Activated CD4-positive, alpha-beta T cell treated with anti-CD3 and anti-CD28 coated beads, Interleukin-2, amount 50 U/mL, for 4 hours (primary cell): ENCODE measurements at regions not wholly inside any gene's neighbourhood (a gene's known extent, or its start where the extent isn't known, plus 50 kb on each side); places are given as distances from the start of the nearest gene placed in this dataset.

ENCODE experiments used
- DNase-seq, 2 experiments: peaks; one replicate each; pipeline ENCODE4 v3.0.0-alpha.2; 2020

- DNase-seq, result no peak
These were observed 185.2 kb upstream of the IL12A start for GRCh38 chr3:159803459-159803858.

- no peak for DNase-seq
These were observed 183.8 kb upstream of the IL12A start for GRCh38 chr3:159804726-159805410.

- DNase-seq, result no peak
These were observed 183.2 kb upstream of the IL12A start for GRCh38 chr3:159805411-159805772.

- DNase-seq, result no peak
These were observed 182.2 kb upstream of the IL12A start for GRCh38 chr3:159806412-159806811.

- DNase-seq, result no peak
These were observed 181.2 kb upstream of the IL12A start for GRCh38 chr3:159807137-159808040.

- no peak for DNase-seq
These were observed 174.7 kb upstream of the IL12A start for GRCh38 chr3:159813822-159814531.

GRCh38 chr3:159816512-159816911, 172.1 kb upstream of the IL12A start:
- no peak for DNase-seq

GRCh38 chr3:159817126-159817525, 171.5 kb upstream of the IL12A start:
- DNase-seq, result no peak

- no peak for DNase-seq
These were observed 171.1 kb upstream of the IL12A start for GRCh38 chr3:159817571-159817970.

- no peak for DNase-seq
These were observed 170.2 kb upstream of the IL12A start for GRCh38 chr3:159818399-159818798.

GRCh38 chr3:159818997-159819500, 169.6 kb upstream of the IL12A start:
- no peak for DNase-seq

GRCh38 chr3:159819676-159820075, 169.0 kb upstream of the IL12A start:
- no peak for DNase-seq

GRCh38 chr3:159821110-159821509, 167.5 kb upstream of the IL12A start:
- DNase-seq, result no peak

GRCh38 chr3:159821736-159822135, 166.9 kb upstream of the IL12A start:
- DNase-seq, result no peak

GRCh38 chr3:159823780-159824179, 164.9 kb upstream of the IL12A start:
- DNase-seq, result no peak

GRCh38 chr3:159824333-159824732, 164.3 kb upstream of the IL12A start:
- no peak for DNase-seq

GRCh38 chr3:159825216-159825854, 163.3 kb upstream of the IL12A start:
- no peak for DNase-seq

GRCh38 chr3:159828542-159828943, 160.1 kb upstream of the IL12A start:
- no peak for DNase-seq

- no peak for DNase-seq
These were observed 159.6 kb upstream of the IL12A start for GRCh38 chr3:159829056-159829455.

- no peak for DNase-seq
These were observed 159.0 kb upstream of the IL12A start for GRCh38 chr3:159829539-159830227.

- DNase-seq, result no peak
These were observed 158.0 kb upstream of the IL12A start for GRCh38 chr3:159830523-159831154.

- no peak for DNase-seq
These were observed 157.2 kb upstream of the IL12A start for GRCh38 chr3:159831466-159831865.
